ENCODE measurements at regions not wholly inside any gene's neighbourhood (a gene's known extent, or its start where the extent isn't known, plus 50 kb on each side); places are given as distances from the start of the nearest gene placed in this dataset.

GRCh38 chr3:72655131-72655551 lies 193.1 kb downstream of the SHQ1 start (continued):
- TF ChIP-seq SIN3A (conservative IDR thresholded peaks at IDR 0.05 in 1 of 2, IDR thresholded peaks at IDR 0.05 in 1 of 2; ENCODE audit: low read depth in 1 of 2, low read length in 2 of 2): 0 out of 4 replicates have a peak, but pooled peaks of 1 of the 2 experiments have one; percentile 47
- TF ChIP-seq TEAD4 (IDR thresholded peaks at IDR 0.05; ENCODE audit: low read depth, low read length): peak; percentile 56
- peak; percentile 36 for TF ChIP-seq KDM4A (IDR thresholded peaks at IDR 0.05; ENCODE audit: low read depth, low read length, severe bottlenecking)
- TF ChIP-seq USF2 (IDR thresholded peaks at IDR 0.05; ENCODE audit: low read length): peak; percentile 79
- no peak for TF ChIP-seq PHF8 (conservative IDR thresholded peaks at IDR 0.05; ENCODE audit: low read depth, low read length)

All from H1 (cell line).